Upper lobe of left lung (tissue), 4 donors: ENCODE measurements at regions not wholly inside any gene's neighbourhood (a gene's known extent, or its start where the extent isn't known, plus 50 kb on each side); places are given as distances from the start of the nearest gene placed in this dataset.

ENCODE experiments used
- EP300 ChIP-seq, 4 donors: sonication (generic); formaldehyde crosslinking; IDR thresholded peaks; one replicate each; pipeline ENCODE4 v1.5.1; 2017; ENCODE audit warnings: antibody characterized with exemption in 4 of 4, control low read depth in 2 of 4
- POLR2AphosphoS5 ChIP-seq, 2 donors: sonication (generic); formaldehyde crosslinking; IDR thresholded peaks; one replicate each; pipeline ENCODE4 v1.5.1; 2017; ENCODE audit warnings: antibody characterized with exemption in 2 of 2
- TF ChIP-seq, protein P1 (sequence below), 6 experiments: fragments of 450-650 bp in 4 of 6; fragments of 200-600 bp in 2 of 6; sonication (generic) in 2 of 6; IDR thresholded peaks; one replicate each; pipeline ENCODE4 v1.5.1; 2016 to 2019; ENCODE audit warnings: antibody characterized with exemption in 6 of 6

DNA sequence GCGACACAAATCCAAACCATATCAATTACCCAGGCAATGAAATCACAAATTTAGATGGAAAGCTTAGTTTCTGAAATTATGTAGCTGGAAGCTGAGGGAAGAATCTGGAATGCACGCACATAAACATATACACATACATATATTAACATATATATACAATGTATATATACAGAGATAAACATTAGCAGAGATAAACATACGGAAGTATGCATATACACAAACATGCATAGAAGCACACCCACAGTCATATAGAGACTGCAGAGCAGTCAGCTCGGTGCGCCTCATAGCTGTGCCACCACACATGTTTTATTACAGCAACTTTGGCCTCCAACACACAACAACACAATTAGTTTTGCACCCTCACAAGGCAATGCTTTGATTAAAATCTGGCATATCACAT lies 288.1 kb downstream of the TEX29 start:
- TF ChIP-seq, protein P1, sequence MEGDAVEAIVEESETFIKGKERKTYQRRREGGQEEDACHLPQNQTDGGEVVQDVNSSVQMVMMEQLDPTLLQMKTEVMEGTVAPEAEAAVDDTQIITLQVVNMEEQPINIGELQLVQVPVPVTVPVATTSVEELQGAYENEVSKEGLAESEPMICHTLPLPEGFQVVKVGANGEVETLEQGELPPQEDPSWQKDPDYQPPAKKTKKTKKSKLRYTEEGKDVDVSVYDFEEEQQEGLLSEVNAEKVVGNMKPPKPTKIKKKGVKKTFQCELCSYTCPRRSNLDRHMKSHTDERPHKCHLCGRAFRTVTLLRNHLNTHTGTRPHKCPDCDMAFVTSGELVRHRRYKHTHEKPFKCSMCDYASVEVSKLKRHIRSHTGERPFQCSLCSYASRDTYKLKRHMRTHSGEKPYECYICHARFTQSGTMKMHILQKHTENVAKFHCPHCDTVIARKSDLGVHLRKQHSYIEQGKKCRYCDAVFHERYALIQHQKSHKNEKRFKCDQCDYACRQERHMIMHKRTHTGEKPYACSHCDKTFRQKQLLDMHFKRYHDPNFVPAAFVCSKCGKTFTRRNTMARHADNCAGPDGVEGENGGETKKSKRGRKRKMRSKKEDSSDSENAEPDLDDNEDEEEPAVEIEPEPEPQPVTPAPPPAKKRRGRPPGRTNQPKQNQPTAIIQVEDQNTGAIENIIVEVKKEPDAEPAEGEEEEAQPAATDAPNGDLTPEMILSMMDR (IDR thresholded peaks at IDR 0.05), result no peak
- TF ChIP-seq EP300 (IDR thresholded peaks at IDR 0.05) (no peak), POLR2AphosphoS5 (IDR thresholded peaks at IDR 0.05) (no peak)
